GM21515 (cell line): ENCODE measurements at regions not wholly inside any gene's neighbourhood (a gene's known extent, or its start where the extent isn't known, plus 50 kb on each side); places are given as distances from the start of the nearest gene placed in this dataset.

Source experiments
- ATAC-seq: cut with Tn5 transposase; IDR thresholded peaks from one replicate; pipeline ENCODE4 v1.9.1; 2021; ENCODE audit not compliant: unreplicated experiment

- ATAC-seq = no peak
These were observed 305.0 kb downstream of the HLX start for GRCh38 chr1:221184131-221184794.

- ATAC-seq = no peak
These were observed 307.9 kb downstream of the HLX start for GRCh38 chr1:221187174-221187573.

GRCh38 chr1:221188458-221188857 is 309.2 kb downstream of the HLX start:
- ATAC-seq = no peak

GRCh38 chr1:221190249-221190648 is 311.0 kb downstream of the HLX start:
- no peak for ATAC-seq

GRCh38 chr1:221192055-221192454 is 312.8 kb downstream of the HLX start:
- no peak for ATAC-seq

GRCh38 chr1:221200464-221200863 is 321.2 kb downstream of the HLX start:
- no peak for ATAC-seq

GRCh38 chr1:221201773-221202172 is 322.5 kb downstream of the HLX start:
- ATAC-seq = no peak

GRCh38 chr1:221203224-221204054 is 324.2 kb downstream of the HLX start:
- ATAC-seq = peak; percentile 81

GRCh38 chr1:221204055-221204833 is 325.0 kb downstream of the HLX start:
- no peak for ATAC-seq

- no peak for ATAC-seq
These were observed 326.8 kb downstream of the HLX start for GRCh38 chr1:221206076-221206475.

GRCh38 chr1:221212926-221213325 is 333.7 kb downstream of the HLX start:
- no peak for ATAC-seq

- ATAC-seq = no peak
These were observed 337.8 kb downstream of the HLX start for GRCh38 chr1:221217029-221217428.

- no peak for ATAC-seq
These were observed 344.0 kb downstream of the HLX start for GRCh38 chr1:221223281-221223680.

GRCh38 chr1:221227460-221227859 is 348.2 kb downstream of the HLX start:
- ATAC-seq = no peak

GRCh38 chr1:221227872-221228337 is 348.7 kb downstream of the HLX start:
- ATAC-seq = no peak

GRCh38 chr1:221228594-221228993 is 349.4 kb downstream of the HLX start:
- ATAC-seq = no peak

- no peak for ATAC-seq
These were observed 351.4 kb downstream of the HLX start for GRCh38 chr1:221230605-221231004.

- no peak for ATAC-seq
These were observed 355.5 kb downstream of the HLX start for GRCh38 chr1:221234791-221235190.

- no peak for ATAC-seq
These were observed 358.3 kb downstream of the HLX start for GRCh38 chr1:221237587-221237986.

GRCh38 chr1:221239181-221239580 is 359.9 kb downstream of the HLX start:
- no peak for ATAC-seq

- ATAC-seq = no peak
These were observed 360.5 kb downstream of the HLX start for GRCh38 chr1:221239792-221240191.

- ATAC-seq = no peak
These were observed 361.4 kb downstream of the HLX start for GRCh38 chr1:221240690-221241089.
